H1 (cell line): ENCODE measurements at regions not wholly inside any gene's neighbourhood (a gene's known extent, or its start where the extent isn't known, plus 50 kb on each side); places are given as distances from the start of the nearest gene placed in this dataset.

Experiments
- CREB1 ChIP-seq: IDR thresholded peaks from 2 replicates; pipeline ENCODE4 v1.6.1; 2012; ENCODE audit warnings: inconsistent platforms
- CTCF ChIP-seq, 3 experiments: IDR thresholded peaks; 1 replicate in 2 of 3; 2 replicates in 1 of 3; pipeline versions ENCODE4 v1.5.1 to v1.6.1; 2011; ENCODE audit warnings: low read length in 3 of 3, mild to moderate bottlenecking in 3 of 3, inconsistent platforms in 2 of 3, low read depth in 1 of 3, moderate library complexity in 1 of 3; ENCODE audit not compliant: insufficient read depth in 1 of 3; ENCODE audit errors: control extremely low read depth in 1 of 3
- EZH2 ChIP-seq: fragments of 200-600 bp; sonication (generic); IDR thresholded peaks from 2 replicates; pipeline ENCODE4 v1.7.1; 2012; ENCODE audit warnings: low read depth, mild to moderate bottlenecking, moderate library complexity, low read length, inconsistent platforms; ENCODE audit not compliant: severe bottlenecking
- POLR2AphosphoS5 ChIP-seq: IDR thresholded peaks from 2 replicates; pipeline ENCODE4 v1.6.1; 2011; ENCODE audit warnings: low read depth, low read length
- SIRT6 ChIP-seq: IDR thresholded peaks from one replicate; pipeline ENCODE4 v1.7.1; 2012; ENCODE audit warnings: low read length, inconsistent platforms
- TAF1 ChIP-seq: IDR thresholded peaks from 2 replicates; pipeline ENCODE4 v1.6.1; 2011; ENCODE audit warnings: mild to moderate bottlenecking, low read depth, low read length

GRCh38 chr20:54950304-54950703, 474.9 kb downstream of the DOK5 start:
- TF ChIP-seq CTCF (IDR thresholded peaks at IDR 0.05; ENCODE audit: control extremely low read depth in 1 of 3, insufficient read depth in 1 of 3, low read depth in 1 of 3, low read length in 3 of 3) (no peak), POLR2AphosphoS5 (no peak), EZH2 (no peak), TAF1 (no peak), CREB1 (no peak), SIRT6 (no peak)
